Endothelial cell (in vitro differentiated cells): ENCODE measurements at regions not wholly inside any gene's neighbourhood (a gene's known extent, or its start where the extent isn't known, plus 50 kb on each side); places are given as distances from the start of the nearest gene placed in this dataset.

Experiments
- DNase-seq: peaks from one replicate; pipeline ENCODE4 v3.0.0; 2021; ENCODE audit warnings: low spot score
- H3K27ac Mint-ChIP-seq: one replicate; pipeline ENCODE4 v1.8.0; 2021; ENCODE audit warnings: mixed read lengths, inconsistent platforms; ENCODE audit not compliant: unreplicated experiment
- H3K27me3 Mint-ChIP-seq: one replicate; pipeline ENCODE4 v1.8.0; 2021; ENCODE audit warnings: mild to moderate bottlenecking, moderate library complexity, mixed read lengths, inconsistent platforms; ENCODE audit not compliant: unreplicated experiment
- H3K36me3 Mint-ChIP-seq: one replicate; pipeline ENCODE4 v1.8.0; 2021; ENCODE audit warnings: mild to moderate bottlenecking, low read depth, mixed read lengths, inconsistent platforms; ENCODE audit not compliant: unreplicated experiment
- H3K4me1 Mint-ChIP-seq: one replicate; pipeline ENCODE4 v1.8.0; 2021; ENCODE audit warnings: mild to moderate bottlenecking, mixed read lengths, inconsistent platforms; ENCODE audit not compliant: unreplicated experiment
- H3K4me3 Mint-ChIP-seq: one replicate; pipeline ENCODE4 v1.8.0; 2021; ENCODE audit warnings: mild to moderate bottlenecking, mixed read lengths, inconsistent platforms; ENCODE audit not compliant: unreplicated experiment
- H3K9me3 Mint-ChIP-seq: one replicate; pipeline ENCODE4 v1.8.0; 2021; ENCODE audit warnings: mixed read lengths, inconsistent platforms; ENCODE audit not compliant: unreplicated experiment
- CTCF ChIP-seq: fragments of 200-600 bp; sonication (generic); IDR thresholded peaks from one replicate; pipeline ENCODE4 v1.5.0; 2021; ENCODE audit warnings: antibody characterized with exemption; ENCODE audit not compliant: unreplicated experiment

- no peak overlapping the region for H3K27ac Mint-ChIP-seq
Observed at GRCh38 chr1:18032172-18032859, 75.3 kb upstream of the IGSF21 start.

GRCh38 chr1:18035145-18035544 lies 72.5 kb upstream of the IGSF21 start:
- no peak for DNase-seq
- no peak overlapping the region for H3K27ac Mint-ChIP-seq
- no peak for TF ChIP-seq CTCF
- peaks cover 3% of the 10 kb centered on the region for H3K27me3 Mint-ChIP-seq
- no peak overlapping the region for H3K4me3 Mint-ChIP-seq
- H3K4me1 Mint-ChIP-seq: peaks cover 5% of the 10 kb centered on the region
- no peaks in the 10 kb centered on the region for H3K36me3 Mint-ChIP-seq
- H3K9me3 Mint-ChIP-seq: no peaks in the 10 kb centered on the region

More at GRCh38 chr1:18032172-18032859, 75.3 kb upstream of the IGSF21 start:
- peaks cover 3% of the 10 kb centered on the region for H3K27me3 Mint-ChIP-seq
- no peak overlapping the region for H3K4me3 Mint-ChIP-seq
- no peak for DNase-seq
- TF ChIP-seq CTCF: no peak
- peaks cover 5% of the 10 kb centered on the region for H3K4me1 Mint-ChIP-seq
- no peaks in the 10 kb centered on the region for H3K9me3 Mint-ChIP-seq
- no peaks in the 10 kb centered on the region for H3K36me3 Mint-ChIP-seq

DNA sequence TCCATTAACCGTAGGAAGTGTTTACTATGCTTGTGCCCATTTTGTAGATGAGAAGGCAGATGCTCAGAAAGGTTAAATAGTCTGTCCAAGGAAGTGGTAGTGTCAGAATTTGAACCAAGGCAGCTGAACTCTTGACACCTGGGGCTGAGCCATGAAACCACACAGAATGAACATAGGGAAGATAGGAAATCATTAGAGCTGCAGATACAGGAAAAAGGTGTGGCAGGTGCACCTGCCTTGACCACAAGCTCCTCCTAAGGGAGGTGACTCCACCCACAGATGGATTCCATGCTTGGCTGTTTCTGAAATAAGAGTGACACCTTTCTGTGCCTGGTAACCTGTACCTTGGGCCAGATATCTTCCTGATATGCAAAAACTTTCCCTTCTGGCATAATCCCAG lies 69.9 kb upstream of the IGSF21 start:
- no peak for DNase-seq
- H3K9me3 Mint-ChIP-seq: no peaks in the 10 kb centered on the region
- no peak overlapping the region for H3K27ac Mint-ChIP-seq
- peaks cover 3% of the 10 kb centered on the region for H3K27me3 Mint-ChIP-seq
- no peak for TF ChIP-seq CTCF
- no peak overlapping the region for H3K4me3 Mint-ChIP-seq
- no peaks in the 10 kb centered on the region for H3K4me1 Mint-ChIP-seq
- no peaks in the 10 kb centered on the region for H3K36me3 Mint-ChIP-seq

GRCh38 chr1:18038051-18038450 lies 69.5 kb upstream of the IGSF21 start:
- no peaks in the 10 kb centered on the region for H3K4me1 Mint-ChIP-seq
- no peaks in the 10 kb centered on the region for H3K36me3 Mint-ChIP-seq
- peaks cover 3% of the 10 kb centered on the region for H3K27me3 Mint-ChIP-seq
- TF ChIP-seq CTCF: no peak
- no peak overlapping the region for H3K4me3 Mint-ChIP-seq
- no peaks in the 10 kb centered on the region for H3K9me3 Mint-ChIP-seq
- no peak for DNase-seq
- H3K27ac Mint-ChIP-seq: no peak overlapping the region

DNA sequence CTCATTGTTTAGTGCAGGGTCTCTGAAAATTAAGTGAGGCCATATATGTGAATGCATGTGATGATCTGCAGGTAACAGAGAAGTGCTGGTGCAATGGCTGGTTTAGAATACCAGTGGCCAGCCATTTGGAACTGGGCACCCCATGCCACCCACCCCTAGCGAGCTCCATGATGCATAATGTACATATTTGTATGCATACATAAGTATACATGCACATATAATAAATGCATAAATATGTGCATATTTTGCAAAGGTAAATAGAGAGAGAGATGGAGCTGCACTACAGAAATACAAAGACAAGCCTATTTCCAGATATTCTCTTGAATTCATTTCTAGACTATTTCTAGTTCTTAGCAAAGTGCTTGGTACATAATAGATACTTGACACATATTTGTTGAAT lies 68.5 kb upstream of the IGSF21 start:
- Mint-ChIP-seq H3K27me3 (no peaks in the 10 kb centered on the region), H3K27ac (no peak overlapping the region), H3K9me3 (no peaks in the 10 kb centered on the region), H3K4me1 (no peaks in the 10 kb centered on the region), H3K4me3 (no peak overlapping the region), H3K36me3 (no peaks in the 10 kb centered on the region)
- no peak for DNase-seq
- TF ChIP-seq CTCF: no peak
